SK-N-SH (cell line): ENCODE measurements at regions not wholly inside any gene's neighbourhood (a gene's known extent, or its start where the extent isn't known, plus 50 kb on each side); places are given as distances from the start of the nearest gene placed in this dataset.

ENCODE experiments used
- CTCF ChIA-PET: fragments of 300-600, 350-600 bp; formaldehyde crosslinking; extraction: SDS; loops from one replicate; lab custom pipeline; 2021; lab: Yijun Ruan, JAX
- POLR2A ChIA-PET: fragments of 350-600 bp; sonication (Branson Sonifier 250); formaldehyde crosslinking; extraction: SDS; loops from one replicate; lab custom pipeline; 2020; ENCODE audit warnings: antibody characterized with exemption, inconsistent platforms; lab: Yijun Ruan, JAX
- DNase-seq: peaks from one replicate; pipeline ENCODE4 v3.0.0; 2012
- H2AFZ ChIP-seq: fragments of 200-600 bp; sonication (generic); 2 replicates; pipeline ENCODE4 v1.8.1; 2016; ENCODE audit warnings: antibody characterized with exemption, mild to moderate bottlenecking, low read depth
- H3F3A ChIP-seq: fragments of 200-600 bp; sonication (generic); replicated peaks from 2 replicates; pipeline ENCODE3; 2016; ENCODE audit warnings: antibody characterized with exemption, mild to moderate bottlenecking; ENCODE audit not compliant: insufficient read depth
- H3K27ac ChIP-seq, 2 experiments: fragments of 200-500 bp in 1 of 2; fragments of 200-600 bp in 1 of 2; sonication (Bioruptor generic) in 1 of 2; sonication (generic), shearing (Covaris generic) in 1 of 2; 2 replicates each; pipeline versions ENCODE4 v1.5.1 to v1.6.1; 2014 to 2016; ENCODE audit warnings: low read depth in 2 of 2, inconsistent platforms in 1 of 2, low read length in 1 of 2, mild to moderate bottlenecking in 1 of 2, mixed read lengths in 1 of 2
- H3K27me3 ChIP-seq: fragments of 200-600 bp; sonication (generic), shearing (Covaris generic); 2 replicates; pipeline ENCODE4 v1.6.1; 2016; ENCODE audit warnings: mixed run types; ENCODE audit not compliant: insufficient read depth
- H3K36me3 ChIP-seq, 2 experiments: fragments of 200-500 bp in 1 of 2; fragments of 200-600 bp in 1 of 2; sonication (Bioruptor generic) in 1 of 2; sonication (generic) in 1 of 2; replicated peaks in 1 of 2; 2 replicates each; pipeline versions ENCODE3 to v1.5.1; 2014 to 2016; ENCODE audit warnings: low read length in 1 of 2, mild to moderate bottlenecking in 1 of 2; ENCODE audit not compliant: insufficient read depth in 2 of 2, control insufficient read depth in 1 of 2
- H3K4me1 ChIP-seq, 2 experiments: fragments of 200-500 bp in 1 of 2; fragments of 200-600 bp in 1 of 2; sonication (Bioruptor generic) in 1 of 2; sonication (generic), shearing (Covaris generic) in 1 of 2; 2 replicates each; pipeline versions ENCODE4 v1.5.1 to v1.6.1; 2014 to 2016; ENCODE audit warnings: low read depth in 1 of 2, low read length in 1 of 2, mixed run types in 1 of 2; ENCODE audit not compliant: insufficient read depth in 2 of 2, control insufficient read depth in 1 of 2
- H3K4me2 ChIP-seq: fragments of 200-600 bp; sonication (generic), shearing (Covaris generic); 2 replicates; pipeline ENCODE4 v1.6.1; 2017; ENCODE audit warnings: mixed run types
- H3K4me3 ChIP-seq, 2 experiments: fragments of 200-500 bp in 1 of 2; fragments of 200-600 bp in 1 of 2; sonication (Bioruptor generic) in 1 of 2; sonication (generic), shearing (Covaris generic) in 1 of 2; 2 replicates each; pipeline versions ENCODE4 v1.5.1 to v1.8.1; 2014 to 2016; ENCODE audit warnings: low read depth in 2 of 2, inconsistent platforms in 1 of 2, low read length in 1 of 2, mild to moderate bottlenecking in 1 of 2, mixed read lengths in 1 of 2, moderate library complexity in 1 of 2
- H3K79me2 ChIP-seq: fragments of 200-600 bp; sonication (generic); 2 replicates; pipeline ENCODE4 v1.8.1; 2017; ENCODE audit warnings: mild to moderate bottlenecking; ENCODE audit not compliant: insufficient read depth
- H3K9ac ChIP-seq: fragments of 200-600 bp; sonication (generic); 2 replicates; pipeline ENCODE4 v1.6.1; 2017; ENCODE audit warnings: mixed run types
- H3K9me2 ChIP-seq: fragments of 200-600 bp; sonication (generic); 2 replicates; pipeline ENCODE4 v1.6.1; 2017; ENCODE audit warnings: mixed run types
- H3K9me3 ChIP-seq: fragments of 200-600 bp; sonication (generic); 2 replicates; pipeline ENCODE4 v1.6.1; 2017; ENCODE audit warnings: mixed run types, mild to moderate bottlenecking, moderate library complexity
- H4K20me1 ChIP-seq: fragments of 200-600 bp; sonication (generic); 2 replicates; pipeline ENCODE4 v1.6.1; 2017; ENCODE audit warnings: mild to moderate bottlenecking, mixed run types; ENCODE audit not compliant: insufficient read depth
- CTCF ChIP-seq: fragments of 200-600 bp; sonication (generic); IDR thresholded peaks from 2 replicates; pipeline ENCODE4 v1.6.1; 2017; ENCODE audit warnings: antibody characterized with exemption, mild to moderate bottlenecking, moderate library complexity
- ELF1 ChIP-seq: IDR thresholded peaks from 2 replicates; pipeline ENCODE4 v1.4.0; 2012
- FOSL2 ChIP-seq: IDR thresholded peaks from 2 replicates; pipeline ENCODE4 v1.4.0; 2012; ENCODE audit warnings: low read depth, mild to moderate bottlenecking, moderate library complexity, borderline replicate concordance
- GATA2 ChIP-seq: sonication (generic); formaldehyde crosslinking; IDR thresholded peaks from 2 replicates; pipeline ENCODE4 v1.5.0; 2020; ENCODE audit warnings: mild to moderate bottlenecking, missing genetic modification reagents
- IRF3 ChIP-seq: fragments of 150-350 bp; IDR thresholded peaks from 2 replicates; pipeline ENCODE4 v1.6.1; 2016; ENCODE audit warnings: mild to moderate bottlenecking, low read depth, low read length
- MAX ChIP-seq: IDR thresholded peaks from 2 replicates; pipeline ENCODE4 v1.4.0; 2012; ENCODE audit warnings: low read depth
- MXI1 ChIP-seq: IDR thresholded peaks from 2 replicates; pipeline ENCODE4 v1.6.1; 2012; ENCODE audit warnings: mild to moderate bottlenecking, low read depth, low read length, improper control_type of control experiment
- TAF1 ChIP-seq: IDR thresholded peaks from 2 replicates; pipeline ENCODE4 v1.6.1; 2012; ENCODE audit warnings: low read depth, mild to moderate bottlenecking, low read length, moderate library complexity, borderline replicate concordance
- TEAD4 ChIP-seq: IDR thresholded peaks from 2 replicates; pipeline ENCODE4 v1.4.0; 2012; ENCODE audit warnings: mild to moderate bottlenecking, borderline replicate concordance; ENCODE audit not compliant: insufficient read depth
- USF1 ChIP-seq: IDR thresholded peaks from 2 replicates; pipeline ENCODE4 v1.4.0; 2012; ENCODE audit warnings: low read depth, borderline replicate concordance
- ZBTB33 ChIP-seq: IDR thresholded peaks from 2 replicates; pipeline ENCODE4 v1.4.0; 2012; ENCODE audit warnings: low read depth, borderline replicate concordance
- WGBS: methylation state at CpG from one replicate; pipeline ENCODE4 v1.1.6; 2017; ENCODE audit warnings: low lambda C conversion rate; 5-methylcytosine and 5-hydroxymethylcytosine counted together

- no peak overlapping the region for H2AFZ ChIP-seq
- H3K27ac ChIP-seq = no peak overlapping the region
- no peaks in the 10 kb centered on the region for H3K36me3 ChIP-seq
- no peak for DNase-seq
- H3K27me3 ChIP-seq = no peaks in the 10 kb centered on the region
- peaks cover 26% of the 10 kb centered on the region for H3F3A ChIP-seq
- no peak overlapping the region for H3K4me3 ChIP-seq
- no peak for TF ChIP-seq CTCF
- no peak for TF ChIP-seq ELF1
- no peaks in the 10 kb centered on the region for H4K20me1 ChIP-seq
- H3K9me2 ChIP-seq = peaks cover 3% of the 10 kb centered on the region; the same call in 1 of the 2 replicates
- no peaks in the 10 kb centered on the region for H3K9me3 ChIP-seq
- no peak overlapping the region for H3K4me2 ChIP-seq
- H3K79me2 ChIP-seq = no peaks in the 10 kb centered on the region
- 87% methylated on average over 9 of the region's 9 CpGs for WGBS
- H3K9ac ChIP-seq = no peak overlapping the region
- ChIA-PET CTCF (interaction anchor here (0.6 kb wide), 1 partner anchor 33 kb away, joined by 3 read pairs; no protein-coding TSS in a partner anchor), POLR2A (no interaction called here)
- H3K4me1 ChIP-seq = peaks cover 0 to 20% of the 10 kb centered on the region in 2 experiments; a peak in 3 of 4 replicates
Measured at GRCh38 chr13:106108346-106108745, 427.1 kb downstream of the EFNB2 start.

- Histone ChIP-seq H3F3A (peaks cover 26% of the 10 kb centered on the region), H3K4me2 (no peak overlapping the region), H3K27ac (no peak overlapping the region), H3K36me3 (no peaks in the 10 kb centered on the region), H3K9me2 (no peaks in the 10 kb centered on the region), H4K20me1 (no peaks in the 10 kb centered on the region), H3K79me2 (no peaks in the 10 kb centered on the region), H3K4me3 (no peak overlapping the region), H3K27me3 (no peaks in the 10 kb centered on the region), H2AFZ (no peak overlapping the region), H3K9me3 (no peaks in the 10 kb centered on the region), H3K4me1 (peaks cover 0 to 20% of the 10 kb centered on the region in 2 experiments; a peak in 3 of 4 replicates), H3K9ac (no peak overlapping the region)
- WGBS = 92% methylated on average over 7 of the region's 7 CpGs
- ChIA-PET CTCF (no interaction called here), POLR2A (no interaction called here)
- no peak for DNase-seq
- TF ChIP-seq FOSL2 = no peak
- TF ChIP-seq ZBTB33 = no peak
- TF ChIP-seq TEAD4 = no peak
- no peak for TF ChIP-seq MAX
- no peak for TF ChIP-seq TAF1
- no peak for TF ChIP-seq IRF3
- no peak for TF ChIP-seq USF1
- no peak for TF ChIP-seq GATA2
- no peak for TF ChIP-seq MXI1
Measured at GRCh38 chr13:106107061-106107460, 428.4 kb downstream of the EFNB2 start.
